Naive B cell (primary cell): ENCODE measurements at regions not wholly inside any gene's neighbourhood (a gene's known extent, or its start where the extent isn't known, plus 50 kb on each side); places are given as distances from the start of the nearest gene placed in this dataset.

Experiments used
- ATAC-seq, 2 donors: fragments of 150-1000 bp; cut with Tn5 transposase; 2 replicates each; pipeline ENCODE4 v1.10.0; 2021; ENCODE audit warnings: low read depth in 2 of 2, mild to moderate bottlenecking in 2 of 2, moderate library complexity in 2 of 2
- DNase-seq: peaks from one replicate; pipeline ENCODE4 v3.0.0; 2022
- H3K27ac Mint-ChIP-seq, 6 donors: one replicate each; pipeline ENCODE4 v1.8.0; 2020 to 2022; ENCODE audit warnings: mild to moderate bottlenecking in 6 of 6, mixed read lengths in 6 of 6, moderate library complexity in 5 of 6, inconsistent platforms in 2 of 6
- H3K27me3 Mint-ChIP-seq, 3 donors: one replicate each; pipeline ENCODE4 v1.8.0; 2021 to 2022; ENCODE audit warnings: mixed read lengths in 3 of 3, mild to moderate bottlenecking in 1 of 3
- H3K36me3 Mint-ChIP-seq, 2 donors: one replicate each; pipeline ENCODE4 v1.8.0; 2020 to 2022; ENCODE audit warnings: mixed read lengths in 2 of 2, inconsistent platforms in 1 of 2, mild to moderate bottlenecking in 1 of 2
- H3K4me1 Mint-ChIP-seq, 3 donors: one replicate each; pipeline ENCODE4 v1.8.0; 2020 to 2022; ENCODE audit warnings: mixed read lengths in 3 of 3, inconsistent platforms in 1 of 3, mild to moderate bottlenecking in 1 of 3, moderate library complexity in 1 of 3
- H3K4me3 Mint-ChIP-seq, 8 donors: one replicate each; pipeline ENCODE4 v1.8.0; 2020 to 2022; ENCODE audit warnings: mild to moderate bottlenecking in 8 of 8, mixed read lengths in 8 of 8, moderate library complexity in 8 of 8, inconsistent platforms in 2 of 8
- H3K9me3 Mint-ChIP-seq, 7 donors: one replicate each; pipeline ENCODE4 v1.8.0; 2020 to 2022; ENCODE audit warnings: mixed read lengths in 7 of 7, mild to moderate bottlenecking in 5 of 7, inconsistent platforms in 2 of 7, moderate library complexity in 1 of 7

DNA sequence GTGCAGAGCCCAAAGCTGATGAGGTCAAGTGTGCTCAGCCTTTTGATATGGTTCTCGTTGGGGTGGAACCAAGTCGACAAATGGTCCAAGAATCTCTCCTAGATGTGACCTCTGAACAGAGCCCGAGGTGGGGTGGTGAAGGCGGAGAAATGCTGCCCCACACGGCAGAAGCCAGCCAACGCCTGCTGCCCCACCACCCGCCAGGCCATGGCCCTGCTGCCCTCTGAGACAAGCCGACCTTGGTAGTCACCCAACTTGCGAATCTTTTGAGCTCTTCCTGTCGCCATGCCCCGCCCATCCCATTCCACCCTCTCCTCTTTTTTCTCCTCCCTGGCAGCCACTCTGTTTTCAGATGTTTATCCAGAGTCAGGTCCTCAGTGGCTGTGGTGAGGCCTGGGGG is 91.5 kb upstream of the EGFLAM start:
- Mint-ChIP-seq H3K4me3 (no peak overlapping the region), H3K9me3 (peaks cover 0 to 13% (median 4%) of the 10 kb centered on the region in 7 donors), H3K27ac (no peak overlapping the region), H3K27me3 (peaks cover 0 to 7% (median 6%) of the 10 kb centered on the region in 3 donors), H3K36me3 (no peaks in the 10 kb centered on the region), H3K4me1 (no peaks in the 10 kb centered on the region)
- DNase-seq (no peak), ATAC-seq (no peak)

DNA sequence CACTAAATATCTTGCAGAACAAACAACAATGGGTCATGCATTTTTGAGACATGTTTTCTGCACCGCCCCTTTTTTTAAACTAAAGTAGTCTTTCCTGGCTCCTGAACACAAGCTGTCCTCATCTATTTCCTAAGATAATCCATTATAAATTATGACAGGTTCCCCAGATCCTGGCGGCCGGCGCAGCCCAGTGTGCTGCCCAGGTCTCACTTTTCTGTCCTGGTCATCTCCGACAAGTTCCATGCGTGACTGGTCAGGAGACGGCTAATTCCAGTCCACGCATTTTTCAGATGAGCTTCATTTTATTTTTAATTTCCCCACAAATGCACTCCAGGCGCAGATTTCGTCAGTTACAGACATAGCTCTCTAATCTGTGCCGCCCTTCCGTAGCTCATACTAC is 92.9 kb upstream of the EGFLAM start:
- peaks cover 0 to 7% (median 6%) of the 10 kb centered on the region in 3 donors for H3K27me3 Mint-ChIP-seq
- H3K27ac Mint-ChIP-seq, result no peak overlapping the region
- DNase-seq (no peak), ATAC-seq (no peak)
- no peaks in the 10 kb centered on the region for H3K36me3 Mint-ChIP-seq
- H3K9me3 Mint-ChIP-seq, result peaks cover 0 to 17% (median 5%) of the 10 kb centered on the region in 7 donors
- H3K4me1 Mint-ChIP-seq, result no peaks in the 10 kb centered on the region
- H3K4me3 Mint-ChIP-seq, result peak overlapping the region in 1 of 8 donors; percentile 9

DNA sequence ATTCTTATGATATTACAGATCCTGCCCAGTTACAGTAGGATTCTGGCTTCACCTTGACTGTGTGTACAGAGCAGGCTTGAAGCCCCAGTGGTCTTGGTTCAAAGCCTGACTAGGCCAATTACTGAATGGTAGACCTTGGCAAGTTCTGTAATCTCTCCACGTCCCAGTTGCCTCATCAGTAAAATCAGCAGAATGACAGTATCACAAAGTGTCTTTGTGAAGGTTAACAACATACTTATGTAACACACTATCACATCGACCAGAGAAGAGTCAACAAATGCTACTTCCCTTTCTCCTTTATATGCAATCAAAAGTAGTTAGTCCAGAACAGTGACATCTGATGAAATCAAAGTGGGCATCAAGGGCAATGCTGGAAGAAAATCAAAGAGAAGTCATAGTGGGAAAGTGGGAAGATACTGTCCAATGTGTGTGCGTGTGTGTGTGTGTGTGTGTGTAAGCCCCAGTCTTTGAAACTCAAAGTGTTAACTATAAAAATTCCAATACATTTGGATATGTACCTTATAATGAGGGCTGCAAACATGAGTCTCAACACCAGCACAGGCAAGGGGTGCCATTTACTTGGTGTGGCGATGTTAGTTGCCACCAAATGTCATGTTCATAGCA is 93.5 kb upstream of the EGFLAM start:
- no peak for DNase-seq
- Mint-ChIP-seq H3K27ac (no peak overlapping the region), H3K4me1 (no peaks in the 10 kb centered on the region), H3K27me3 (peaks cover 0 to 7% (median 6%) of the 10 kb centered on the region in 3 donors), H3K9me3 (peaks cover 0 to 17% (median 5%) of the 10 kb centered on the region in 7 donors), H3K4me3 (no peak overlapping the region), H3K36me3 (no peaks in the 10 kb centered on the region)
- no peak for ATAC-seq

DNA sequence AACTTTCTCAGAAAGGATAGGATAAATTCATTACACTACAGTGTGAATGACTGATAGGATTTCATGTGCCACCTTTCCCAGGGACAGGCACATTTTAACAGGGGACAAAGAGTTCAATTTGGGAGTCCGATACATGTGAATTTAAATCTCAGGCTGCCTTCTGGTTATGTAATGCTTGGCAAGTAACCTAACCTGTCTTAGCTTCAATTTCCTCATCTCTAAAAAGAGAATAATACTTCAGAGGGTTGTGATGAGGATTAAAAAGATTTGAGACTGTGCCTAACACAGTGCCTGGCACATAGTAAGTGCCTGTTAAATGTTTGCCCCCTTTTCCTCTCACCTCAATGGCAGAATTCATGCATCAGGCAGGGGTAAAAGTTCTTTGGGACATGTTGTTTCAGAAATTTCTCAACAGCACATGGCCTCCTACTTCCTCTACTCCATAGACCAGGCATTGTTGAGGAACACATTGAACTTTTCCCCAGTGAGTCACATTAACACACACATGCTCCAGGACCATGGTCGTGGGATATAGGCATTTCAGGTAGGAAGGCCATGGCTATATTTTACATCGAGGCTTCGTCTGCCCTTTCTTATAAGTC is 94.6 kb upstream of the EGFLAM start:
- no peak overlapping the region for H3K4me3 Mint-ChIP-seq

DNA sequence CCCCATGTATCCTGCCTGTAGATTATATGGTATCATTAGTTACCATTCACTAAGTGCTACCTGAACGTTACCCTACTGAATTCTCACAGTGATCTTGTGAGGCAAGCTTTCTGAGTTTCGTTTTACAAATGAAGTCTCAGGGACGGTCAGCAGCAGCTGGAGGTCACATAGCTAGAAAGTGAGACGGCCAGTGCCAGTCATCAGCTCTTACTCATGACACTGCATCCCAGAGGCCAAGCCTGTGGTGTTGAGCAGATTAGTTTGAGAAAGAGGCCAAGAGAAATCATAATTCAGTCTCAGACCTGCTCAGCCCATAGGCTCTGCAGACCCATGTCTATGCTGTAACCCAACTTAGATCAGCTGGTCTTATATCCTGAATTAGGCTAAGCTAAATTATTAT is 95.7 kb upstream of the EGFLAM start:
- H3K27me3 Mint-ChIP-seq, result peaks cover 0 to 16% (median 5%) of the 10 kb centered on the region in 3 donors
- peaks cover 0 to 17% (median 4%) of the 10 kb centered on the region in 7 donors for H3K9me3 Mint-ChIP-seq
- H3K36me3 Mint-ChIP-seq, result no peaks in the 10 kb centered on the region
- no peaks in the 10 kb centered on the region for H3K4me1 Mint-ChIP-seq
- ATAC-seq (no peak), DNase-seq (no peak)
- no peak overlapping the region for H3K4me3 Mint-ChIP-seq
- H3K27ac Mint-ChIP-seq, result no peak overlapping the region

More for the DNA sequence above, 94.6 kb upstream of the EGFLAM start:
- no peaks in the 10 kb centered on the region for H3K36me3 Mint-ChIP-seq
- no peak overlapping the region for H3K27ac Mint-ChIP-seq
- DNase-seq (no peak), ATAC-seq (no peak)
- H3K27me3 Mint-ChIP-seq, result peaks cover 0 to 14% (median 6%) of the 10 kb centered on the region in 3 donors
- H3K9me3 Mint-ChIP-seq, result peaks cover 0 to 17% (median 4%) of the 10 kb centered on the region in 7 donors
- H3K4me1 Mint-ChIP-seq, result no peaks in the 10 kb centered on the region

DNA sequence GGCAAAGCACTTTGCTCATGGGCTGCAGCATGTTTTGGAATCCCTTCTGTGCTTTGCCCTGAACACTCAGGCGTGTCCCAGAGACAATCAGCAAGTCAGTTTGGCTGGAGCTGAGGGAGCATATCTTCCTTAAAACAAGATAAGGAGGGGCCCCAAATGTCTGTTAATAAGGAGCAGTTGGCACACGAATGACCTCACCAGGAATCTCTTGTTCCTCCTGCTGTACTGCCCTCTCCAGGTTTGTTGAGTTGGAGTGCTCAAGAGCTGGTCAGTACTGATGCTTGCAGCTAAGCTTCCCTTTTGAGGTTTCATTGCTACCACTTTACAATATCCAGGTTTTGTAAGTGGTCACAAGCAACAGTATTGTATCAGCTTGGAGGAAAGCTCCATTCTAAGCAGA is 101.3 kb upstream of the EGFLAM start:
- Mint-ChIP-seq H3K27me3 (peaks cover 5 to 25% (median 6%) of the 10 kb centered on the region in 3 donors), H3K4me1 (no peaks in the 10 kb centered on the region), H3K36me3 (no peaks in the 10 kb centered on the region), H3K4me3 (no peak overlapping the region), H3K9me3 (peaks cover 0 to 5% (median 0%) of the 10 kb centered on the region in 7 donors), H3K27ac (no peak overlapping the region)
- DNase-seq (no peak), ATAC-seq (no peak)

DNA sequence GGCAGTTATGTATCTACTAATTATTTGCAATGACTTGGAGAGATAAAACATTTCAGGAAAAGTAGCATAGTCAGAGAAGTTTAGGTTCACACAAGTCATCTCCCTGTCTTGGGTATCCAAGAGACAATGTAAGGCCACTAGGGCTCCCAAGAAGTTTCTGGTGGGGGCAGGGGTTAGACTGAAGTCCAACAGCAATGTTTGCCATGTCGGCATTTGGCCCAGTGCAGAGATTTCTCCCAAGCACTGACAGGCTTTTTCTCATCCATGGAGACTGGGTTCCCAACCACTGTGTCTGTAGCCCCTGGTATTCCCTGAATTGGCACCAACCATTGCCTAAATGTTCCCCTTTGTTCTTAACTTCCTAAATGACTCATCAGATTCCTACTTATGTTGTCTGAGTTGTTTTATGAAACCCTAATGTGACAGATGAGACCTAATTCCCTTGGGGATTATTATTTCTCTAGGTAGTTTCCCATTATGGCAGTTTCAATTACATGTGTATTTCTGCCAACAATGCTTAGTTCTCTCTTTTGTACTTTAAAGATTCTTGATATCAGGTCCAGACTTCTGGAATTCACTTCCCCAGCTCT is 103.6 kb upstream of the EGFLAM start:
- Mint-ChIP-seq H3K4me1 (no peaks in the 10 kb centered on the region), H3K9me3 (peaks cover 0 to 15% (median 0%) of the 10 kb centered on the region in 7 donors), H3K27ac (no peak overlapping the region), H3K27me3 (peaks cover 5 to 33% (median 15%) of the 10 kb centered on the region in 3 donors), H3K4me3 (no peak overlapping the region), H3K36me3 (peaks cover 0 to 7% of the 10 kb centered on the region in 2 donors)
- ATAC-seq (no peak), DNase-seq (no peak)

DNA sequence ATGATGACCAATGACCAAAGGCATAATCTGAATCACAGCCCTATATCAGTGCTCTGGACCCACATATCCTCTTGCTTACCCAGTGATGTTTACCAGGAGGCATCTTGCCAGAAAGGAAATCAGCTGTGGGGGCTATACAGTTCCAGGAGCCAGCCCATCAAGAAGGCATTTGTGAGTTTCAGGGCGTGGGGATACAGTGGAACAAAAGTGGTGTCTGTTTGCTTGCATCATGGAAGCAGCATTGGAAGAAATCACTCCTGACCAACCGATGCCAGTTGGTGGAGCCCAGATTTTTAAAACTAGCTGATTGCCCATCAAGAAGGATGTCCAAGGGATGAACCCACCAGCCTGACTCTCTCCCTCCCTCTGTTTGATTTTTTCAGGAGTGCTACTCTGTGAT is 106.5 kb upstream of the EGFLAM start:
- no peak for DNase-seq
- Mint-ChIP-seq H3K36me3 (peaks cover 0 to 7% of the 10 kb centered on the region in 2 donors), H3K4me1 (no peaks in the 10 kb centered on the region), H3K4me3 (no peak overlapping the region), H3K27ac (no peak overlapping the region), H3K27me3 (peaks cover 0 to 15% (median 14%) of the 10 kb centered on the region in 3 donors), H3K9me3 (peaks cover 0 to 15% (median 0%) of the 10 kb centered on the region in 7 donors)
- ATAC-seq, result no peak

DNA sequence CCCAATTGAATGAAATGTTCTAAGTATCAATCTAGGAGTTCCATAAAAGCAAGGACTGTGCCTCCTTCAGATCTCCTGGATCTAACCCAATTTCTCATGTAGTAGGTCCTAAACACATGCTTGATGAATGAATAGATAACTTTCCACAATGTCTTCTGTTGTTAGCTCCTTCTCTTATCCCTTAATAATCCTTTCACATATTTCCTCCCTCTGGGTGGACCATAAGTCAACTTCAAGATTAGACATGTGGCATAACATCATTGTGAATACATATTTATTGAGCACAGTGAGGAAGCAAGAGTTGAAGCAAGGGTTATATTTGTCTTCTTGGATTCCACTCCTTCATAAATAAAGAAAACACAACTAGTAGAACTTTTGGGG is 108.6 kb upstream of the EGFLAM start:
- H3K4me3 Mint-ChIP-seq, result no peak overlapping the region
- H3K9me3 Mint-ChIP-seq, result peaks cover 0 to 15% (median 0%) of the 10 kb centered on the region in 7 donors
- H3K27me3 Mint-ChIP-seq, result peaks cover 0 to 15% (median 9%) of the 10 kb centered on the region in 3 donors
- ATAC-seq, result no peak
- H3K4me1 Mint-ChIP-seq, result no peaks in the 10 kb centered on the region
- H3K27ac Mint-ChIP-seq, result no peak overlapping the region
- peaks cover 0 to 7% of the 10 kb centered on the region in 2 donors for H3K36me3 Mint-ChIP-seq
- DNase-seq, result no peak

DNA sequence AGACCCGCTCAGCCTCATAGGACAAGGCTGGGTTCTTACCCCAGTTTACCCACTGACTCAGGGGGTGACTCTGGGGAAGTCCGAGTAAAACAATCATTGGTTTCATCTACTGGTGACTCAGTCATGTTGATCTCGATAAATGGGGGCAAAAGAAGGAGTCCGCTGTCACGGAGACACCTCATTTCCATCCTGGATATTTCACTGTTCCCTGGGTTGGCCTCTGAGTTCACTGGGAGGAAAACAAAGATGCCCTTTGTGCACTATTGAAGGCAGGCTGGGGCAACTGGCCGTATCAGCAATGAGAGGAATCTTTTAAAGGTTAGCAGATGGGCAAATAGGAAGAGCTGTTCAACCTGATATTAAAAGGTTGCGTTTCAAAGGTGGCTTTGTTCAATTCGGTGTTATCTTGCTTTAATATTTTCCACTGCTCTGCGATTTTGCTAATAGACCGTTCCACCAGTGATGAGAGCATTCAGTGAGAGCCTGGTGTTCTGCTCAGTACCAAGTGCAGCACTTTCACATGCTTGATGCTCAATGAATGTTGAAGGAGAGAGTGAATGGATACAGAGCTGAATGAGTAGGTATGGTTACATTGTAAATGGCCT is 110.2 kb upstream of the EGFLAM start:
- H3K27me3 Mint-ChIP-seq, result peaks cover 3 to 9% (median 9%) of the 10 kb centered on the region in 3 donors
- H3K4me3 Mint-ChIP-seq, result no peak overlapping the region
- H3K9me3 Mint-ChIP-seq, result peaks cover 0 to 11% (median 2%) of the 10 kb centered on the region in 7 donors
- H3K4me1 Mint-ChIP-seq, result no peaks in the 10 kb centered on the region
- H3K36me3 Mint-ChIP-seq, result peaks cover 0 to 7% of the 10 kb centered on the region in 2 donors
- no peak for ATAC-seq
- DNase-seq, result no peak
- H3K27ac Mint-ChIP-seq, result no peak overlapping the region

DNA sequence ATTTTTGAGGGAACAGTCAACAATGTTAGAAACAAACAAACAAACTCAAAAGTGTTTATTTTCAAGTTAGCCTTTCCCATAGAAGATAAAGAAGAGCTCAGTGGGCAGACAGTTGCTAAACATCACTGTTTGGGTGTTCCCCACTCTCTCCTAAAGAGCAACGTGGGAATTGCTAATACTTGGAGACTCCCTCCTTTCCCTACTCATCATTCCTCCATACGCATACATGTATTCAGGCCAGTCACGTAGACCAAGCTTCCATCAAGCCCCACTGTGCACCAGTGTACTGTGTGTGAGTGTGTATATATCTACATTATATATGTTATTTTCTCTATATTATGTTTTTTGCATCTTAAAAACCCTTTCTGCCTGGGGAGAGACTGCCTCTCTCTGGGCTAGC is 115.0 kb upstream of the EGFLAM start:
- Mint-ChIP-seq H3K9me3 (peaks cover 0 to 2% (median 0%) of the 10 kb centered on the region in 7 donors), H3K4me3 (no peak overlapping the region), H3K36me3 (no peaks in the 10 kb centered on the region), H3K27me3 (peaks cover 0 to 3% (median 0%) of the 10 kb centered on the region in 3 donors), H3K4me1 (no peaks in the 10 kb centered on the region), H3K27ac (no peak overlapping the region)
- ATAC-seq (no peak), DNase-seq (no peak)

DNA sequence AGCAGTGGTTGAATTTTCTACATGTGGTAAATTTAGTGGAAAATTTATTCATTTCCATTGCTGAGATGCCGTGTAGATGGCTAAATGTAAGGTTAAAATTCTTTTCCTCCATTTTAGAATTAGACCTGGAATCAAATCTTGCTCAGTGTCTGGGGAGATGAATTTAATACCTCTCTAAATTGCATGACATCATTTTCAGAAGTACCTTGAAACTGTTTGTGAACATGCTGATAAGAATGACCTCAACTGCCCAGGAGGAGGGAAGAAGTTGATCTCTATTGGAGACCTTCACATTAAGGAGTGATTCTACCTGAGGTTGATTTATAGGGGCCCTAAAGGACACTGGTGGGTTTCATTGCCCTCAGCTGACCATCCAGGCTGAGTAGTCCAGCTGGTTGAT is 116.7 kb upstream of the EGFLAM start:
- peaks cover 0 to 3% (median 0%) of the 10 kb centered on the region in 7 donors for H3K9me3 Mint-ChIP-seq
- no peak overlapping the region for H3K4me3 Mint-ChIP-seq
- DNase-seq, result no peak
- no peaks in the 10 kb centered on the region for H3K36me3 Mint-ChIP-seq
- H3K27me3 Mint-ChIP-seq, result peaks cover 0 to 8% (median 0%) of the 10 kb centered on the region in 3 donors
- ATAC-seq, result no peak
- no peaks in the 10 kb centered on the region for H3K4me1 Mint-ChIP-seq
- no peak overlapping the region for H3K27ac Mint-ChIP-seq

DNA sequence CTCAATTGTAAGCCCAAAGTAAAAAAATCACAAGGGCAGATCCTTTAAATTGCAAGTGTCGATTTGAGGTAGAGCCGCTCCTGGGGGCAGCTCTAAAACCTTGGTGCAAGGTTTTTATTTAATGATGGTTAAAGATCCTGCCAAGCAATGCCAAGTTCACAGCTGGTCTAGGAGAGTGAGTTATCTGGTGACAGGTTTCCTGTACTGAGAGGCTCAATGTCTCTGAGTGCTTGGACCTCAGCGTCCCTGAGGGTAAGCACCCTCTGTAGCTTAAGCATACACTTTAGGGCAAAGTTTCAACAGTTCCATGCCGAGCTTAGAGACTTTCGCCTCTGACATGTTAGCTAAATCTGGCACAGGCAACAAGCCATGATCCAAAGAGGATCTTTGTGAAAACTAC is 119.8 kb upstream of the EGFLAM start:
- no peaks in the 10 kb centered on the region for H3K4me1 Mint-ChIP-seq
- DNase-seq, result no peak
- H3K36me3 Mint-ChIP-seq, result no peaks in the 10 kb centered on the region
- peaks cover 0 to 8% (median 0%) of the 10 kb centered on the region in 3 donors for H3K27me3 Mint-ChIP-seq
- peaks cover 0 to 5% (median 3%) of the 10 kb centered on the region in 7 donors for H3K9me3 Mint-ChIP-seq
- no peak overlapping the region for H3K4me3 Mint-ChIP-seq
- ATAC-seq, result no peak
- no peak overlapping the region for H3K27ac Mint-ChIP-seq
